ENCODE measurements at regions not wholly inside any gene's neighbourhood (a gene's known extent, or its start where the extent isn't known, plus 50 kb on each side); places are given as distances from the start of the nearest gene placed in this dataset.

- Histone ChIP-seq H3K14ac (ENCODE audit: low read length) (no peak overlapping the region), H2BK120ac (ENCODE audit: low read depth, low read length) (no peak overlapping the region), H3K18ac (ENCODE audit: low read length) (no peak overlapping the region), H3K4me3 (ENCODE audit: low read length in 2 of 2) (no peak overlapping the region), H2AK5ac (ENCODE audit: low read depth, low read length) (no peak overlapping the region), H3K4ac (ENCODE audit: low read length) (no peak overlapping the region), H3K9me3 (replicated peaks in 1 of 2; ENCODE audit: control insufficient read depth in 2 of 2, insufficient read depth in 1 of 2, low read depth in 1 of 2, low read length in 2 of 2) (peaks cover 0 to 2% of the 10 kb centered on the region in 2 donors), H4K8ac (ENCODE audit: low read depth, low read length) (no peak overlapping the region), H3K27ac (replicated peaks; ENCODE audit: low read length) (no peak overlapping the region), H2AFZ (ENCODE audit: low read length) (no peak overlapping the region), H3K79me1 (ENCODE audit: low read depth, low read length) (no peaks in the 10 kb centered on the region), H3K23ac (ENCODE audit: low read depth, low read length, poor library complexity) (no peak overlapping the region), H3K27me3 (ENCODE audit: control insufficient read depth in 3 of 3, insufficient read depth in 3 of 3, low read depth in 1 of 3, low read length in 3 of 3) (no peaks in the 10 kb centered on the region), H2BK12ac (ENCODE audit: low read length) (no peak overlapping the region), H3K36me3 (replicated peaks in 1 of 2; ENCODE audit: control insufficient read depth in 2 of 2, insufficient read depth in 2 of 2, low read length in 2 of 2) (no peaks in the 10 kb centered on the region), H3K9ac (ENCODE audit: low read depth, low read length, poor library complexity) (no peak overlapping the region), H2BK15ac (ENCODE audit: low read length) (no peak overlapping the region), H2BK5ac (ENCODE audit: low read length) (no peak overlapping the region), H4K91ac (ENCODE audit: low read depth, low read length, poor library complexity) (no peak overlapping the region), H3K4me1 (ENCODE audit: control insufficient read depth in 2 of 2, insufficient read depth in 1 of 2, low read depth in 1 of 2, low read length in 2 of 2) (no peaks in the 10 kb centered on the region), H3K4me2 (ENCODE audit: insufficient read depth, low read length, poor library complexity, severe bottlenecking) (no peak overlapping the region)
- DNase-seq (ENCODE audit: low spot score) = no peak
Observed at GRCh38 chr2:13212115-13212514, 495.4 kb downstream of the TRIB2 start.

GRCh38 chr2:13218205-13218604, 501.5 kb downstream of the TRIB2 start:
- H4K91ac ChIP-seq (ENCODE audit: low read depth, low read length, poor library complexity) = no peak overlapping the region
- no peaks in the 10 kb centered on the region for H3K4me1 ChIP-seq (ENCODE audit: control insufficient read depth in 2 of 2, insufficient read depth in 1 of 2, low read depth in 1 of 2, low read length in 2 of 2)
- H2BK120ac ChIP-seq (ENCODE audit: low read depth, low read length) = no peak overlapping the region
- H3K14ac ChIP-seq (ENCODE audit: low read length) = no peak overlapping the region
- no peak overlapping the region for H4K8ac ChIP-seq (ENCODE audit: low read depth, low read length)
- DNase-seq (ENCODE audit: low spot score) = no peak
- H3K9ac ChIP-seq (ENCODE audit: low read depth, low read length, poor library complexity) = no peak overlapping the region
- no peak overlapping the region for H3K4me3 ChIP-seq (ENCODE audit: low read length in 2 of 2)
- no peaks in the 10 kb centered on the region for H3K36me3 ChIP-seq (replicated peaks in 1 of 2; ENCODE audit: control insufficient read depth in 2 of 2, insufficient read depth in 2 of 2, low read length in 2 of 2)
- H3K9me3 ChIP-seq (replicated peaks in 1 of 2; ENCODE audit: control insufficient read depth in 2 of 2, insufficient read depth in 1 of 2, low read depth in 1 of 2, low read length in 2 of 2) = peaks cover 0 to 2% of the 10 kb centered on the region in 2 donors
- H2AK5ac ChIP-seq (ENCODE audit: low read depth, low read length) = no peak overlapping the region
- H3K4ac ChIP-seq (ENCODE audit: low read length) = no peak overlapping the region
- H3K27ac ChIP-seq (replicated peaks; ENCODE audit: low read length) = no peak overlapping the region
- no peak overlapping the region for H2BK5ac ChIP-seq (ENCODE audit: low read length)
- no peaks in the 10 kb centered on the region for H3K27me3 ChIP-seq (ENCODE audit: control insufficient read depth in 3 of 3, insufficient read depth in 3 of 3, low read depth in 1 of 3, low read length in 3 of 3)
- no peak overlapping the region for H2AFZ ChIP-seq (ENCODE audit: low read length)
- no peaks in the 10 kb centered on the region for H3K79me1 ChIP-seq (ENCODE audit: low read depth, low read length)
- H2BK15ac ChIP-seq (ENCODE audit: low read length) = no peak overlapping the region
- H3K23ac ChIP-seq (ENCODE audit: low read depth, low read length, poor library complexity) = no peak overlapping the region
- no peak overlapping the region for H3K4me2 ChIP-seq (ENCODE audit: insufficient read depth, low read length, poor library complexity, severe bottlenecking)
- no peak overlapping the region for H2BK12ac ChIP-seq (ENCODE audit: low read length)
- no peak overlapping the region for H3K18ac ChIP-seq (ENCODE audit: low read length)

GRCh38 chr2:13227578-13227977, 510.8 kb downstream of the TRIB2 start:
- Histone ChIP-seq H3K79me1 (ENCODE audit: low read depth, low read length) (no peaks in the 10 kb centered on the region), H3K14ac (ENCODE audit: low read length) (no peak overlapping the region), H2AFZ (ENCODE audit: low read length) (no peak overlapping the region), H4K8ac (ENCODE audit: low read depth, low read length) (no peak overlapping the region), H3K9me3 (replicated peaks in 1 of 2; ENCODE audit: control insufficient read depth in 2 of 2, insufficient read depth in 1 of 2, low read depth in 1 of 2, low read length in 2 of 2) (no peaks in the 10 kb centered on the region), H4K91ac (ENCODE audit: low read depth, low read length, poor library complexity) (no peak overlapping the region), H3K27ac (replicated peaks; ENCODE audit: low read length) (no peak overlapping the region), H2BK15ac (ENCODE audit: low read length) (no peak overlapping the region), H2BK5ac (ENCODE audit: low read length) (no peak overlapping the region), H3K4me3 (ENCODE audit: low read length in 2 of 2) (no peak overlapping the region), H3K4me1 (ENCODE audit: control insufficient read depth in 2 of 2, insufficient read depth in 1 of 2, low read depth in 1 of 2, low read length in 2 of 2) (no peaks in the 10 kb centered on the region), H2BK12ac (ENCODE audit: low read length) (no peak overlapping the region), H2AK5ac (ENCODE audit: low read depth, low read length) (no peak overlapping the region), H3K23ac (ENCODE audit: low read depth, low read length, poor library complexity) (no peak overlapping the region), H3K36me3 (replicated peaks in 1 of 2; ENCODE audit: control insufficient read depth in 2 of 2, insufficient read depth in 2 of 2, low read length in 2 of 2) (no peaks in the 10 kb centered on the region), H3K18ac (ENCODE audit: low read length) (no peak overlapping the region), H3K9ac (ENCODE audit: low read depth, low read length, poor library complexity) (no peak overlapping the region), H3K27me3 (ENCODE audit: control insufficient read depth in 3 of 3, insufficient read depth in 3 of 3, low read depth in 1 of 3, low read length in 3 of 3) (no peaks in the 10 kb centered on the region), H3K4me2 (ENCODE audit: insufficient read depth, low read length, poor library complexity, severe bottlenecking) (no peak overlapping the region), H3K4ac (ENCODE audit: low read length) (no peak overlapping the region), H2BK120ac (ENCODE audit: low read depth, low read length) (no peak overlapping the region)
- WGBS, 2 donors (ENCODE audit: extremely low coverage in 2 of 2, insufficient read length in 2 of 2, insufficient replicate concordance in 1 of 2) = no CpG with 5 or more reads among the region's 5 CpGs
- DNase-seq (ENCODE audit: low spot score) = no peak

- Histone ChIP-seq H2AFZ (ENCODE audit: low read length) (no peak overlapping the region), H4K91ac (ENCODE audit: low read depth, low read length, poor library complexity) (no peak overlapping the region), H2BK15ac (ENCODE audit: low read length) (no peak overlapping the region), H3K27ac (replicated peaks; ENCODE audit: low read length) (no peak overlapping the region), H2BK5ac (ENCODE audit: low read length) (no peak overlapping the region), H3K9ac (ENCODE audit: low read depth, low read length, poor library complexity) (no peak overlapping the region), H3K9me3 (replicated peaks in 1 of 2; ENCODE audit: control insufficient read depth in 2 of 2, insufficient read depth in 1 of 2, low read depth in 1 of 2, low read length in 2 of 2) (no peaks in the 10 kb centered on the region), H3K4me1 (ENCODE audit: control insufficient read depth in 2 of 2, insufficient read depth in 1 of 2, low read depth in 1 of 2, low read length in 2 of 2) (no peaks in the 10 kb centered on the region), H3K14ac (ENCODE audit: low read length) (no peak overlapping the region), H3K4me2 (ENCODE audit: insufficient read depth, low read length, poor library complexity, severe bottlenecking) (no peak overlapping the region), H4K8ac (ENCODE audit: low read depth, low read length) (no peak overlapping the region), H3K23ac (ENCODE audit: low read depth, low read length, poor library complexity) (no peak overlapping the region), H3K18ac (ENCODE audit: low read length) (no peak overlapping the region), H2BK12ac (ENCODE audit: low read length) (no peak overlapping the region), H3K79me1 (ENCODE audit: low read depth, low read length) (no peaks in the 10 kb centered on the region), H3K4ac (ENCODE audit: low read length) (no peak overlapping the region), H2BK120ac (ENCODE audit: low read depth, low read length) (no peak overlapping the region), H3K4me3 (ENCODE audit: low read length in 2 of 2) (no peak overlapping the region), H2AK5ac (ENCODE audit: low read depth, low read length) (no peak overlapping the region), H3K27me3 (ENCODE audit: control insufficient read depth in 3 of 3, insufficient read depth in 3 of 3, low read depth in 1 of 3, low read length in 3 of 3) (no peaks in the 10 kb centered on the region), H3K36me3 (replicated peaks in 1 of 2; ENCODE audit: control insufficient read depth in 2 of 2, insufficient read depth in 2 of 2, low read length in 2 of 2) (no peaks in the 10 kb centered on the region)
- WGBS, 2 donors (ENCODE audit: extremely low coverage in 2 of 2, insufficient read length in 2 of 2, insufficient replicate concordance in 1 of 2) = no CpG with 5 or more reads among the region's 1 CpG
- DNase-seq (ENCODE audit: low spot score) = no peak
Observed at GRCh38 chr2:13230221-13230620, 513.5 kb downstream of the TRIB2 start.

All from neuronal stem cell (in vitro differentiated cells).